PFSK-1 (cell line): ENCODE measurements at regions not wholly inside any gene's neighbourhood (a gene's known extent, or its start where the extent isn't known, plus 50 kb on each side); places are given as distances from the start of the nearest gene placed in this dataset.

Experiments
- FOXP2 ChIP-seq: optimal IDR thresholded peaks from 2 replicates; pipeline ENCODE3; 2011; ENCODE audit warnings: borderline replicate concordance, control low read depth, inconsistent platforms; ENCODE audit not compliant: insufficient read depth; ENCODE audit errors: extremely low read length, extremely low read depth
- POLR2AphosphoS5 ChIP-seq: IDR thresholded peaks from 2 replicates; pipeline ENCODE4 v1.6.1; 2012; ENCODE audit warnings: low read depth, mild to moderate bottlenecking, control low read depth, low read length, moderate library complexity
- SIN3A ChIP-seq: IDR thresholded peaks from 2 replicates; pipeline ENCODE4 v1.6.1; 2012; ENCODE audit warnings: mild to moderate bottlenecking, low read length, moderate library complexity, borderline replicate concordance; ENCODE audit not compliant: insufficient read depth
- TAF1 ChIP-seq: IDR thresholded peaks from 2 replicates; pipeline ENCODE4 v1.6.1; 2012; ENCODE audit warnings: low read length, control low read depth, borderline replicate concordance; ENCODE audit not compliant: insufficient read depth
- TF ChIP-seq, protein P1 (sequence below), 2 experiments: IDR thresholded peaks; 2 replicates each; pipeline versions ENCODE4 v1.6.1 to v1.8.0; 2011 to 2012; ENCODE audit warnings: low read depth in 2 of 2, low read length in 2 of 2, control low read depth in 1 of 2, inconsistent platforms in 1 of 2, mild to moderate bottlenecking in 1 of 2, moderate library complexity in 1 of 2; ENCODE audit not compliant: insufficient read depth in 1 of 2

DNA sequence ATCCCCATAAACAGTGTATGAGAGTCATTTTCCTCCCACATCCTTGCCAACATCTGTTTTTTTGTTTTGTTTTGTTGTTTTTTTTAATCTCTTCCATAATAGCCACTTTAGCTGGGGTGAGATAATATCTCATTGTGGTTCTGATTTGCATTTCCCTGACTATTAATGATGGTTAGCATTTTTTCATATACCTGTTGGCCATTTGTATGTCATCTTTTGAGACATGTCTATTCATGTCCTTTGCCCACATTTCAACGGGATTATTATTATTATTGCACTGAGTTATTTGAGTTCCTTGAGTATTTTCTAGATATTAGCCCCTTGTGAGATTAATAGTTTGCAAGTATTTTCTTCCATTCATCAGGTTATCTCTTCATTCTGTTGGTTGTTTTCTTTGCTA is 223.3 kb downstream of the LPIN1 start:
- TF ChIP-seq POLR2AphosphoS5 (no peak), FOXP2 (no peak)
- TF ChIP-seq, protein P1, sequence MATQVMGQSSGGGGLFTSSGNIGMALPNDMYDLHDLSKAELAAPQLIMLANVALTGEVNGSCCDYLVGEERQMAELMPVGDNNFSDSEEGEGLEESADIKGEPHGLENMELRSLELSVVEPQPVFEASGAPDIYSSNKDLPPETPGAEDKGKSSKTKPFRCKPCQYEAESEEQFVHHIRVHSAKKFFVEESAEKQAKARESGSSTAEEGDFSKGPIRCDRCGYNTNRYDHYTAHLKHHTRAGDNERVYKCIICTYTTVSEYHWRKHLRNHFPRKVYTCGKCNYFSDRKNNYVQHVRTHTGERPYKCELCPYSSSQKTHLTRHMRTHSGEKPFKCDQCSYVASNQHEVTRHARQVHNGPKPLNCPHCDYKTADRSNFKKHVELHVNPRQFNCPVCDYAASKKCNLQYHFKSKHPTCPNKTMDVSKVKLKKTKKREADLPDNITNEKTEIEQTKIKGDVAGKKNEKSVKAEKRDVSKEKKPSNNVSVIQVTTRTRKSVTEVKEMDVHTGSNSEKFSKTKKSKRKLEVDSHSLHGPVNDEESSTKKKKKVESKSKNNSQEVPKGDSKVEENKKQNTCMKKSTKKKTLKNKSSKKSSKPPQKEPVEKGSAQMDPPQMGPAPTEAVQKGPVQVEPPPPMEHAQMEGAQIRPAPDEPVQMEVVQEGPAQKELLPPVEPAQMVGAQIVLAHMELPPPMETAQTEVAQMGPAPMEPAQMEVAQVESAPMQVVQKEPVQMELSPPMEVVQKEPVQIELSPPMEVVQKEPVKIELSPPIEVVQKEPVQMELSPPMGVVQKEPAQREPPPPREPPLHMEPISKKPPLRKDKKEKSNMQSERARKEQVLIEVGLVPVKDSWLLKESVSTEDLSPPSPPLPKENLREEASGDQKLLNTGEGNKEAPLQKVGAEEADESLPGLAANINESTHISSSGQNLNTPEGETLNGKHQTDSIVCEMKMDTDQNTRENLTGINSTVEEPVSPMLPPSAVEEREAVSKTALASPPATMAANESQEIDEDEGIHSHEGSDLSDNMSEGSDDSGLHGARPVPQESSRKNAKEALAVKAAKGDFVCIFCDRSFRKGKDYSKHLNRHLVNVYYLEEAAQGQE (IDR thresholded peaks at IDR 0.05; ENCODE audit: insufficient read depth in 1 of 2, low read depth in 2 of 2, low read length in 2 of 2) = no peak

DNA sequence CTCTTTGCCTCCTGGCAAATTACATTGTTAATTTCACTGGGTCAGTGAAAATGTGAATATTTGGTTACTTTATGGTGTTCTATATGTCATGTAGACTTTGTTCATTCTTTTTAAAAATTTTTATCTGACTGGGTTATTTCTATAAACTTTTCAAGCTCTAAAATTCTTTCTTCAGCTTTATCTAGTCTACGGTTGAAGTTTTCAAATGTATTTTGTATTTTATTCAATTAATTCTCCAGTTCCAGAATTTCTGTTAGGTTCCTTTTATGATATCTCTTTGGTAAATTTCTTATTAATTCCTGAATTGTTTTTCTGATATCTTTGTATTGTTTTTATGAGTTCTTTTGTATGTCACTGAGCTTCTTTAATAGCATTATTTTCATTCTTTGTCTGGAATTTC is 228.1 kb downstream of the LPIN1 start:
- TF ChIP-seq SIN3A = no peak
- no peak for TF ChIP-seq FOXP2
- TF ChIP-seq POLR2AphosphoS5 = no peak
- no peak for TF ChIP-seq TAF1
- TF ChIP-seq, protein P1 (IDR thresholded peaks at IDR 0.05; ENCODE audit: insufficient read depth in 1 of 2, low read depth in 2 of 2, low read length in 2 of 2) = no peak

DNA sequence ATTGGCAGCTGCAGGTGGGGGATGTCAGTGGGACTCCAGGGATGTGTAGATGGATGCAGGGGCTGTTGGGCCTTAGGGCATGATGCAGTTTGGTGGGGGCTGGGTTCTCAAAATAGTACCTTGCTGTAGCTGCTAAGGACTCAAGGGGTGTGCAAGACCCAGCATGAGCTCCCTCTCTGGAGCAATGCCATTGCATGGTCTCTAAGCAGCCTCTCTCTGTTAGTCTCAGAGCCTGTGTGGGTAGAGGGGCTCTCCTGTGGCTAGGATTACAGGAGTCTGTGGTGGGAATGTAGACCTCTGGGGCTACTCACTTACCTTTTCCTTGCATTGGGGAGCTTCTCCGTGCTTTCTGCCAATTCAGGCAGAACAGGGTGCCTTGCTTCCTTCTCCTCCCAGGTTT is 228.9 kb downstream of the LPIN1 start:
- TF ChIP-seq TAF1 = no peak
- TF ChIP-seq POLR2AphosphoS5 = no peak
- no peak for TF ChIP-seq SIN3A
- TF ChIP-seq, protein P1 (IDR thresholded peaks at IDR 0.05; ENCODE audit: insufficient read depth in 1 of 2, low read depth in 2 of 2, low read length in 2 of 2) = no peak
- no peak for TF ChIP-seq FOXP2

DNA sequence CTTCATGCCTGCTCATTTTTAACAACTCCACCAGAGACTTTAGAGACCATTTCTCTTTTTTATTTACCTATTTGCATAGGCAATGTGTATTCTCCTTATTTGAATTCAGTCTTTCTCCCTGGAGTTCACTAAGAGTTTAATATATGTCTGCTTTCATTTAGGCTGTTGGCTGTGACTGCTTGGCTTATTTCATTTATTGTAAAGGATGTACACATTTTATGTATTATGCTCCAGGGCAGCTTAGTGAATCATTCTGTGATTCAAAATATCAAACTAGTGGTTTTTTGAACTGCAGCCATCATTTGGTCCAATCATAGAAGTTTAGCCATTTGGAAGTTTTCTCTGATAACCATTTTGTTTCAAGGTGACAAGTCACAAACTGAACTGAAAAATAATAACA is 229.6 kb downstream of the LPIN1 start:
- no peak for TF ChIP-seq TAF1
- TF ChIP-seq, protein P1 (IDR thresholded peaks at IDR 0.05; ENCODE audit: insufficient read depth in 1 of 2, low read depth in 2 of 2, low read length in 2 of 2) = no peak
- TF ChIP-seq SIN3A = no peak
- no peak for TF ChIP-seq FOXP2
- no peak for TF ChIP-seq POLR2AphosphoS5

DNA sequence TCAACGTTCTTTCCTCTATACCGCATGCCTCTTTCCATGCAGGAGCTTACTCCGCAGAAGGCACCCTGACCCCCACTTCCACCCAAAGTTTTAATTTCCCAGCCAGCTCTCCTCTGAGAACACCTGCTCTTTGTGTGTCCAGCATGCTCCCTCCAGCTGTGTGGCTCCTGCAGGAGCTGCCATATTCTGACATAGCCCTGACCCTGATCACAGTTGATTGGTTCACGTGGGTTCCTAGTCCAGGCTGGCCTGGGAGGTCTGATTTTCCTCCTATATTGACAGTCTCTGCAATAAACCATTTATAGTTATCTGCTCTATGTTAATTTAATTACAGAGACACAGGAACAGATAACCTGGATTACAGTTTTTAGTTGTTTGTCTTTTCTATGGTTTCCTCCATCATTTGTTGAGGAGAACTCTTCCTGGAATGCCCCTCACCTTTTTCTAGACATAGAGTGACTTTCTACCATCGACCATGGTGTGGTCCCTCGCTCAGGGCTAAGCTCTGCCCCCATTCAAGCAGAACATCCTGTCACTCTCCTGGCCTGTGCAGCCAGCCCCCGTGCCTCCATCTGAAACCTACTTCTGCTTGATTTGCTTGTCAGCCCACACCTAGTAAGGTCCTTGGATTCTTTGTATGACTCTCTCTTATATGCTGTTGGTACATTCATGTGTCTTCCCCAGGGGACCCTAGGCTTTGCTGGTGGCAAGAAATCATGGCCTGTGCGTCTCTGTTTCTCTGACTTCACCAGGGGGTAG is 231.5 kb downstream of the LPIN1 start:
- no peak for TF ChIP-seq TAF1
